ENCODE measurements at regions not wholly inside any gene's neighbourhood (a gene's known extent, or its start where the extent isn't known, plus 50 kb on each side); places are given as distances from the start of the nearest gene placed in this dataset.
"Not testable (repeated sequence)": the region's sequence is repeated elsewhere in the genome, so short reads cannot be mapped to it uniquely, and the experiment has no call there.

GRCh38 chr9:90132866-90133265 lies 509.8 kb downstream of the DIRAS2 start:
- no peak for DNase-seq

- no peak for DNase-seq
These were observed 504.8 kb downstream of the DIRAS2 start for GRCh38 chr9:90137801-90138200.

GRCh38 chr9:90140131-90140818 lies 502.3 kb downstream of the DIRAS2 start:
- no peak for DNase-seq

- DNase-seq: no peak
These were observed 500.9 kb downstream of the DIRAS2 start for GRCh38 chr9:90141723-90142122.

GRCh38 chr9:90142580-90142979 lies 500.0 kb downstream of the DIRAS2 start:
- DNase-seq: no peak

GRCh38 chr9:90147426-90147825 lies 495.2 kb downstream of the DIRAS2 start:
- no peak for DNase-seq

- DNase-seq: no peak
These were observed 486.3 kb downstream of the DIRAS2 start for GRCh38 chr9:90156318-90156717.

GRCh38 chr9:90162326-90162725 lies 480.3 kb downstream of the DIRAS2 start:
- DNase-seq: no peak

- DNase-seq: no peak
These were observed 479.8 kb downstream of the DIRAS2 start for GRCh38 chr9:90162819-90163218.

GRCh38 chr9:90165281-90165680 lies 477.3 kb downstream of the DIRAS2 start:
- no peak for DNase-seq

GRCh38 chr9:90166374-90166773 lies 476.2 kb downstream of the DIRAS2 start:
- not testable (repeated sequence) for DNase-seq

- no peak for DNase-seq
These were observed 474.7 kb downstream of the DIRAS2 start for GRCh38 chr9:90167914-90168313.

- no peak for DNase-seq
These were observed 473.1 kb downstream of the DIRAS2 start for GRCh38 chr9:90169490-90169889.

GRCh38 chr9:90173935-90174334 lies 468.7 kb downstream of the DIRAS2 start:
- DNase-seq: not testable (repeated sequence)

GRCh38 chr9:90174346-90174745 lies 468.3 kb downstream of the DIRAS2 start:
- not testable (repeated sequence) for DNase-seq

GRCh38 chr9:90175257-90175656 lies 467.4 kb downstream of the DIRAS2 start:
- no peak for DNase-seq

GRCh38 chr9:90175865-90176264 lies 466.8 kb downstream of the DIRAS2 start:
- DNase-seq: no peak

GRCh38 chr9:90176901-90177300 lies 465.7 kb downstream of the DIRAS2 start:
- no peak for DNase-seq

GRCh38 chr9:90180381-90180780 lies 462.2 kb downstream of the DIRAS2 start:
- no peak for DNase-seq

- no peak for DNase-seq
These were observed 454.0 kb downstream of the DIRAS2 start for GRCh38 chr9:90188656-90189055.

- no peak for DNase-seq
These were observed 453.3 kb downstream of the DIRAS2 start for GRCh38 chr9:90189306-90189705.

- DNase-seq: not testable (repeated sequence)
These were observed 450.2 kb downstream of the DIRAS2 start for GRCh38 chr9:90192465-90192864.

GRCh38 chr9:90198956-90199355 lies 443.7 kb downstream of the DIRAS2 start:
- DNase-seq: no peak

- DNase-seq: no peak
These were observed 440.9 kb downstream of the DIRAS2 start for GRCh38 chr9:90201766-90202165.

- no peak for DNase-seq
These were observed 438.3 kb downstream of the DIRAS2 start for GRCh38 chr9:90204128-90204831.
